ENCODE measurements at regions not wholly inside any gene's neighbourhood (a gene's known extent, or its start where the extent isn't known, plus 50 kb on each side); places are given as distances from the start of the nearest gene placed in this dataset.

GRCh38 chr7:36034020-36034419 is 119.0 kb upstream of the EEPD1 start:
- Mint-ChIP-seq H3K27me3 (peaks cover 21% of the 10 kb centered on the region), H3K4me1 (no peaks in the 10 kb centered on the region), H3K9me3 (peaks cover 1% of the 10 kb centered on the region), H3K36me3 (no peaks in the 10 kb centered on the region), H3K4me3 (no peak overlapping the region), H3K27ac (no peak overlapping the region)
- DNase-seq (ENCODE audit: low spot score in 2 of 2): no peak
- no peak for ATAC-seq (ENCODE audit: low read depth)

GRCh38 chr7:36035186-36035585 is 117.9 kb upstream of the EEPD1 start:
- no peaks in the 10 kb centered on the region for H3K4me1 Mint-ChIP-seq
- no peak overlapping the region for H3K4me3 Mint-ChIP-seq
- no peak for ATAC-seq (ENCODE audit: low read depth)

GRCh38 chr7:36036590-36036989 is 116.5 kb upstream of the EEPD1 start:
- no peak for ATAC-seq (ENCODE audit: low read depth)
- Mint-ChIP-seq H3K27me3 (peaks cover 25% of the 10 kb centered on the region), H3K4me3 (no peak overlapping the region), H3K36me3 (no peaks in the 10 kb centered on the region), H3K4me1 (no peaks in the 10 kb centered on the region), H3K9me3 (peaks cover 1% of the 10 kb centered on the region), H3K27ac (no peak overlapping the region)
- DNase-seq (ENCODE audit: low spot score in 2 of 2): no peak

More at GRCh38 chr7:36035186-36035585, 117.9 kb upstream of the EEPD1 start:
- no peak for DNase-seq (ENCODE audit: low spot score in 2 of 2)
- Mint-ChIP-seq H3K27me3 (peaks cover 24% of the 10 kb centered on the region), H3K9me3 (peaks cover 1% of the 10 kb centered on the region), H3K27ac (no peak overlapping the region), H3K36me3 (no peaks in the 10 kb centered on the region)

DNA sequence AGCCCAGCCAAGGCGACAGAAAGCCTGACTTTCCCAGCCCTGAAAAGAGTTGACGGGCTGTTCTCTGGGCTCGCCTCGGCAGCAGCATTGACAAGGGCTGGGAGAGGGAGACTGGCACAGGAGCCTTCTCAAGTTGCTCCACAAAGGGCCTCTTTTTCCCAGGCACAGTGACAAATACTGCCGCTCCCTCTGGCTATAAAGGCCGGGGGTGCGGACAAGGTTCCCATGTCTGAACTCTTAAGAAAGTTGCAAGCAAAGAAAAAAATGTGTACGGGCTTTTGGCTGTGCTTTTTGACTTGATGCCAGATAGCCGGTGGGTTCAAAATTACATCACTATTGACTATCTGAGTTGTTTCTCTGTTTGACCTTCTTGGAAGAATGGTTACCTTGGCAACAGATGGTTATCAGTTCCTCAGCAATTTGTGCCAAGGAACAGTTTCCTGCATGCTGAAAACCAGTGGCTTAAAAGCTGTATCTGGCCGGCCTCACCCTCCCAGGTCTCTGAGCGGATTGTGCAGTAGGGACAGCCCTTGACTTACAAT is 115.9 kb upstream of the EEPD1 start:
- no peaks in the 10 kb centered on the region for H3K4me1 Mint-ChIP-seq
- ATAC-seq (ENCODE audit: low read depth): no peak
- DNase-seq (ENCODE audit: low spot score in 2 of 2): no peak
- peaks cover 26% of the 10 kb centered on the region for H3K27me3 Mint-ChIP-seq
- H3K27ac Mint-ChIP-seq: no peak overlapping the region
- no peaks in the 10 kb centered on the region for H3K36me3 Mint-ChIP-seq
- peaks cover 1% of the 10 kb centered on the region for H3K9me3 Mint-ChIP-seq
- no peak overlapping the region for H3K4me3 Mint-ChIP-seq

GRCh38 chr7:36038063-36038721 is 114.9 kb upstream of the EEPD1 start:
- H3K36me3 Mint-ChIP-seq: no peaks in the 10 kb centered on the region
- no peak for ATAC-seq (ENCODE audit: low read depth)
- H3K9me3 Mint-ChIP-seq: peaks cover under 1% of the 10 kb centered on the region
- H3K27ac Mint-ChIP-seq: no peak overlapping the region
- DNase-seq (ENCODE audit: low spot score in 2 of 2): no peak
- no peak overlapping the region for H3K4me3 Mint-ChIP-seq
- H3K4me1 Mint-ChIP-seq: no peaks in the 10 kb centered on the region
- peaks cover 26% of the 10 kb centered on the region for H3K27me3 Mint-ChIP-seq

GRCh38 chr7:36039243-36039642 is 113.8 kb upstream of the EEPD1 start:
- H3K4me3 Mint-ChIP-seq: no peak overlapping the region
- peaks cover 18% of the 10 kb centered on the region for H3K27me3 Mint-ChIP-seq

GRCh38 chr7:36039671-36040070 is 113.4 kb upstream of the EEPD1 start:
- Mint-ChIP-seq H3K4me3 (no peak overlapping the region), H3K9me3 (no peaks in the 10 kb centered on the region), H3K27ac (no peak overlapping the region), H3K4me1 (no peaks in the 10 kb centered on the region), H3K27me3 (peaks cover 17% of the 10 kb centered on the region), H3K36me3 (no peaks in the 10 kb centered on the region)
- no peak for DNase-seq (ENCODE audit: low spot score in 2 of 2)
- ATAC-seq (ENCODE audit: low read depth): no peak

More at GRCh38 chr7:36039243-36039642, 113.8 kb upstream of the EEPD1 start:
- no peak for DNase-seq (ENCODE audit: low spot score in 2 of 2)
- no peak for ATAC-seq (ENCODE audit: low read depth)
- no peaks in the 10 kb centered on the region for H3K36me3 Mint-ChIP-seq
- H3K27ac Mint-ChIP-seq: no peak overlapping the region
- no peaks in the 10 kb centered on the region for H3K9me3 Mint-ChIP-seq
- no peaks in the 10 kb centered on the region for H3K4me1 Mint-ChIP-seq

GRCh38 chr7:36040679-36041078 is 112.4 kb upstream of the EEPD1 start:
- Mint-ChIP-seq H3K9me3 (no peaks in the 10 kb centered on the region), H3K4me3 (no peak overlapping the region), H3K27me3 (peaks cover 17% of the 10 kb centered on the region), H3K36me3 (no peaks in the 10 kb centered on the region), H3K4me1 (no peaks in the 10 kb centered on the region), H3K27ac (no peak overlapping the region)
- DNase-seq (ENCODE audit: low spot score in 2 of 2) (no peak), ATAC-seq (ENCODE audit: low read depth) (no peak)

GRCh38 chr7:36044101-36044892 is 108.8 kb upstream of the EEPD1 start:
- ATAC-seq (ENCODE audit: low read depth) (no peak), DNase-seq (ENCODE audit: low spot score in 2 of 2) (no peak)
- no peaks in the 10 kb centered on the region for H3K9me3 Mint-ChIP-seq
- no peaks in the 10 kb centered on the region for H3K36me3 Mint-ChIP-seq
- H3K4me3 Mint-ChIP-seq: no peak overlapping the region
- peaks cover 11% of the 10 kb centered on the region for H3K27me3 Mint-ChIP-seq
- no peak overlapping the region for H3K27ac Mint-ChIP-seq
- H3K4me1 Mint-ChIP-seq: no peaks in the 10 kb centered on the region

DNA sequence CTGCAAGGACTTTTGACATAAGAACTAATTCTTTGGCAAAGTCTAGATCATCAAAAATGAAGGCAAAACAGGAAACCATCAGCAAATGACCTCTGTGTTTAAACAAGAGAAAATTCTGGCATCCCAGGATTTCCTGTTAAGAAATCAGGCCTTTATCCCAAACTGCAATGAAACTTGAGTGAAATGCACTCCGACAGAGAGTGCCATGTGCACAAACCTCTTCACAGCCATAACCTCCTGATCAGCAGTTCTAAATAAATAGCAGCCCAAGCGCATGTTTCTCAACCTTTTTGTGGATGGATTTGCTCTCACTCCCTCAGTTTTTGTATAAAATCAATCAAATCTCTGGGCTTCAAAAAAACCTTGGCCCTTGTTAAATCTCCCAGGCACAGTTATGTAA is 107.7 kb upstream of the EEPD1 start:
- Mint-ChIP-seq H3K27ac (no peak overlapping the region), H3K9me3 (no peaks in the 10 kb centered on the region), H3K27me3 (peaks cover 9% of the 10 kb centered on the region), H3K36me3 (no peaks in the 10 kb centered on the region), H3K4me1 (no peaks in the 10 kb centered on the region), H3K4me3 (no peak overlapping the region)
- DNase-seq (ENCODE audit: low spot score in 2 of 2): no peak
- ATAC-seq (ENCODE audit: low read depth): no peak

DNA sequence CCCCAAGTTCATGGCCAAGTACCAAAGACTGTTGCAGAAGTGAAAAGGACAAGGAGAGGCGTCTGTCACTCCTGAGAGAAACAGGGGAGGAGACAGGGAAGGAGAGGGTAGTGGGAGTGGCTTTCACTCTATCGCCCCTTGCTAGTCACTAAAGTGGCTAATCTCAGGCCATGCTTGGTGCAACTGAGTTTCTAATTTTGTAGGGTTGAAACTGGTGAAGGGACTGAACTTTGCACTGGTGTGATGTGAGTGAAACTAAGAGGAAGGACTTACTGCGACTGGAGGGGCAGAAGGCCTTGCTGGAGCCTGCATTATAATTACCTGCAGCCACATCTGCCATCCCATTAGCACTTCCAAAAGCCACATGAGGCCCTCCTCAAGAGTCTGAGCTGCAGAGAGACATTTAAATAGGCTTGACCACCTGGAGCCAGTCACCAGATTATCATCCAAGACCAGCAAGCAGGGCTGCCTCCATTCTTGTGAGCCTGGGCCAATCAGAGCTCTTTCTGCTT is 107.2 kb upstream of the EEPD1 start:
- Mint-ChIP-seq H3K9me3 (no peaks in the 10 kb centered on the region), H3K4me3 (no peak overlapping the region), H3K4me1 (no peaks in the 10 kb centered on the region), H3K36me3 (no peaks in the 10 kb centered on the region), H3K27ac (no peak overlapping the region), H3K27me3 (peaks cover 8% of the 10 kb centered on the region)
- DNase-seq (ENCODE audit: low spot score in 2 of 2) (no peak), ATAC-seq (ENCODE audit: low read depth) (no peak)

- Mint-ChIP-seq H3K9me3 (no peaks in the 10 kb centered on the region), H3K27me3 (peaks cover 10% of the 10 kb centered on the region), H3K36me3 (no peaks in the 10 kb centered on the region), H3K4me3 (no peak overlapping the region), H3K27ac (no peak overlapping the region), H3K4me1 (no peaks in the 10 kb centered on the region)
- DNase-seq (ENCODE audit: low spot score in 2 of 2) (no peak), ATAC-seq (ENCODE audit: low read depth) (no peak)
Measured at GRCh38 chr7:36047091-36047658, 105.9 kb upstream of the EEPD1 start.

GRCh38 chr7:36048141-36048901 is 104.7 kb upstream of the EEPD1 start:
- Mint-ChIP-seq H3K9me3 (no peaks in the 10 kb centered on the region), H3K36me3 (no peaks in the 10 kb centered on the region), H3K27me3 (peaks cover 7% of the 10 kb centered on the region), H3K27ac (no peak overlapping the region), H3K4me3 (no peak overlapping the region), H3K4me1 (no peaks in the 10 kb centered on the region)
- ATAC-seq (ENCODE audit: low read depth): no peak
- DNase-seq (ENCODE audit: low spot score in 2 of 2): no peak

DNA sequence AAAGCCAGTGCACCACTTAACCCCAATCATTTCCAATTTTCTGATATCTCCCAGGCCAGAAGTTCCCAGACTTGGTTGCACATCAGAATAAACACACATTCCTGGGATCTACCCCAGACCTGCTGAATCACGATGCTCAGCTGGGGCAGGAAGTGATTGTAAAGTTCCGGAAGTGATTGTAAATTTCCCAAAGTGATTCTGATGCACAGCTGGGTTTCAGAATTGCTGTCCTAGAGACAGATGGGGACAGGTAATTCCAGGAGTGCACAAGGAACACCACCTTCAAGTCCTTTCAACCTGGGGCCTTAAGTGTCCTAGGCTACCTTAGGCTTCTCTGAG is 104.2 kb upstream of the EEPD1 start:
- ATAC-seq (ENCODE audit: low read depth): no peak

More for the DNA sequence above, 104.2 kb upstream of the EEPD1 start:
- no peak overlapping the region for H3K27ac Mint-ChIP-seq
- no peak for DNase-seq (ENCODE audit: low spot score in 2 of 2)
- no peak overlapping the region for H3K4me3 Mint-ChIP-seq
- no peaks in the 10 kb centered on the region for H3K9me3 Mint-ChIP-seq
- H3K27me3 Mint-ChIP-seq: peaks cover 9% of the 10 kb centered on the region
- no peaks in the 10 kb centered on the region for H3K4me1 Mint-ChIP-seq
- no peaks in the 10 kb centered on the region for H3K36me3 Mint-ChIP-seq
